ENCODE measurements at regions not wholly inside any gene's neighbourhood (a gene's known extent, or its start where the extent isn't known, plus 50 kb on each side); places are given as distances from the start of the nearest gene placed in this dataset.

GRCh38 chr6:47138046-47138445 lies 95.9 kb upstream of the ADGRF1 start:
- WGBS: 82% methylated on average over 6 of the region's 6 CpGs
- Histone ChIP-seq H4K91ac (ENCODE audit: low read length) (peak overlapping the region; percentile 62), H2AFZ (ENCODE audit: low read depth, low read length) (no peak overlapping the region), H3K4me1 (ENCODE audit: control insufficient read depth, insufficient read depth, low read depth, low read length) (peaks cover 2% of the 10 kb centered on the region), H3K27me3 (ENCODE audit: control insufficient read depth in 1 of 2, insufficient read depth in 1 of 2, low read length in 2 of 2) (no peaks in the 10 kb centered on the region), H2BK120ac (ENCODE audit: low read depth, low read length) (no peak overlapping the region), H2BK12ac (ENCODE audit: low read length in 2 of 2) (peak overlapping the region; percentile 72 to 93), H3K79me1 (replicated peaks; ENCODE audit: low read length, poor library complexity, severe bottlenecking) (no peaks in the 10 kb centered on the region), H3K27ac (ENCODE audit: low read length, poor library complexity, severe bottlenecking) (no peak overlapping the region), H2AK5ac (ENCODE audit: low read length, severe bottlenecking) (no peak overlapping the region), H2BK15ac (ENCODE audit: low read depth, poor library complexity, severe bottlenecking) (no peak overlapping the region), H3K36me3 (ENCODE audit: control insufficient read depth in 1 of 2, insufficient read depth in 2 of 2, low read depth in 1 of 2, low read length in 2 of 2) (no peaks in the 10 kb centered on the region), H3K4ac (ENCODE audit: low read depth in 1 of 2, low read length in 2 of 2) (no peak overlapping the region), H3K9me3 (ENCODE audit: control insufficient read depth, low read length) (no peaks in the 10 kb centered on the region), H4K8ac (ENCODE audit: low read length) (no peak overlapping the region), H3K23ac (ENCODE audit: low read length in 2 of 2) (no peak overlapping the region), H3K4me2 (ENCODE audit: low read length, poor library complexity, severe bottlenecking) (no peak overlapping the region), H3K14ac (ENCODE audit: low read length in 2 of 2) (no peak overlapping the region), H3K4me3 (ENCODE audit: insufficient read depth in 1 of 2, low read depth in 1 of 2, low read length in 2 of 2) (no peak overlapping the region), H3K9ac (ENCODE audit: low read length) (no peak overlapping the region), H3K18ac (ENCODE audit: low read depth in 1 of 2, low read length in 2 of 2) (peak overlapping the region; percentile 44 to 55), H2BK5ac (ENCODE audit: low read depth, low read length, poor library complexity, severe bottlenecking) (no peak overlapping the region)
- DNase-seq: no peak

- H3K9ac ChIP-seq (ENCODE audit: low read length): no peak overlapping the region
- no peaks in the 10 kb centered on the region for H3K36me3 ChIP-seq (ENCODE audit: control insufficient read depth in 1 of 2, insufficient read depth in 2 of 2, low read depth in 1 of 2, low read length in 2 of 2)
- DNase-seq: no peak
- no peak overlapping the region for H3K27ac ChIP-seq (ENCODE audit: low read length, poor library complexity, severe bottlenecking)
- peaks cover 2% of the 10 kb centered on the region for H3K4me1 ChIP-seq (ENCODE audit: control insufficient read depth, insufficient read depth, low read depth, low read length)
- H3K4ac ChIP-seq (ENCODE audit: low read depth in 1 of 2, low read length in 2 of 2): no peak overlapping the region
- no peak overlapping the region for H2BK15ac ChIP-seq (ENCODE audit: low read depth, poor library complexity, severe bottlenecking)
- no peak overlapping the region for H3K14ac ChIP-seq (ENCODE audit: low read length in 2 of 2)
- H2BK12ac ChIP-seq (ENCODE audit: low read length in 2 of 2): no peak overlapping the region
- no peak overlapping the region for H3K18ac ChIP-seq (ENCODE audit: low read depth in 1 of 2, low read length in 2 of 2)
- H3K4me3 ChIP-seq (ENCODE audit: insufficient read depth in 1 of 2, low read depth in 1 of 2, low read length in 2 of 2): no peak overlapping the region
- no peak overlapping the region for H3K23ac ChIP-seq (ENCODE audit: low read length in 2 of 2)
- no peak overlapping the region for H2BK5ac ChIP-seq (ENCODE audit: low read depth, low read length, poor library complexity, severe bottlenecking)
- H4K91ac ChIP-seq (ENCODE audit: low read length): no peak overlapping the region
- no peak overlapping the region for H2BK120ac ChIP-seq (ENCODE audit: low read depth, low read length)
- no peak overlapping the region for H2AK5ac ChIP-seq (ENCODE audit: low read length, severe bottlenecking)
- no peaks in the 10 kb centered on the region for H3K27me3 ChIP-seq (ENCODE audit: control insufficient read depth in 1 of 2, insufficient read depth in 1 of 2, low read length in 2 of 2)
- H3K4me2 ChIP-seq (ENCODE audit: low read length, poor library complexity, severe bottlenecking): no peak overlapping the region
- no peaks in the 10 kb centered on the region for H3K79me1 ChIP-seq (replicated peaks; ENCODE audit: low read length, poor library complexity, severe bottlenecking)
- no peak overlapping the region for H2AFZ ChIP-seq (ENCODE audit: low read depth, low read length)
- H4K8ac ChIP-seq (ENCODE audit: low read length): no peak overlapping the region
- H3K9me3 ChIP-seq (ENCODE audit: control insufficient read depth, low read length): no peaks in the 10 kb centered on the region
These were observed 94.9 kb upstream of the ADGRF1 start for GRCh38 chr6:47137073-47137472.

GRCh38 chr6:47135772-47136171 lies 93.6 kb upstream of the ADGRF1 start:
- no peak overlapping the region for H3K18ac ChIP-seq (ENCODE audit: low read depth in 1 of 2, low read length in 2 of 2)
- H3K36me3 ChIP-seq (ENCODE audit: control insufficient read depth in 1 of 2, insufficient read depth in 2 of 2, low read depth in 1 of 2, low read length in 2 of 2): no peaks in the 10 kb centered on the region
- peak overlapping the region; percentile 8 for H3K27ac ChIP-seq (ENCODE audit: low read length, poor library complexity, severe bottlenecking)
- no peak overlapping the region for H2BK12ac ChIP-seq (ENCODE audit: low read length in 2 of 2)
- H2AFZ ChIP-seq (ENCODE audit: low read depth, low read length): no peak overlapping the region
- H2AK5ac ChIP-seq (ENCODE audit: low read length, severe bottlenecking): no peak overlapping the region
- H4K91ac ChIP-seq (ENCODE audit: low read length): no peak overlapping the region
- H2BK5ac ChIP-seq (ENCODE audit: low read depth, low read length, poor library complexity, severe bottlenecking): no peak overlapping the region
- H2BK15ac ChIP-seq (ENCODE audit: low read depth, poor library complexity, severe bottlenecking): no peak overlapping the region
- H3K14ac ChIP-seq (ENCODE audit: low read length in 2 of 2): no peak overlapping the region
- H3K9me3 ChIP-seq (ENCODE audit: control insufficient read depth, low read length): no peaks in the 10 kb centered on the region
- no peak overlapping the region for H2BK120ac ChIP-seq (ENCODE audit: low read depth, low read length)
- no peak overlapping the region for H3K4me2 ChIP-seq (ENCODE audit: low read length, poor library complexity, severe bottlenecking)
- no peaks in the 10 kb centered on the region for H3K27me3 ChIP-seq (ENCODE audit: control insufficient read depth in 1 of 2, insufficient read depth in 1 of 2, low read length in 2 of 2)
- H3K9ac ChIP-seq (ENCODE audit: low read length): peak overlapping the region; percentile 72
- no peak overlapping the region for H4K8ac ChIP-seq (ENCODE audit: low read length)
- no peak overlapping the region for H3K23ac ChIP-seq (ENCODE audit: low read length in 2 of 2)
- WGBS: 17% methylated on average over 3 of the region's 3 CpGs
- peak; percentile 87 for DNase-seq
- no peak overlapping the region for H3K4ac ChIP-seq (ENCODE audit: low read depth in 1 of 2, low read length in 2 of 2)
- no peak overlapping the region for H3K4me3 ChIP-seq (ENCODE audit: insufficient read depth in 1 of 2, low read depth in 1 of 2, low read length in 2 of 2)
- no peaks in the 10 kb centered on the region for H3K79me1 ChIP-seq (replicated peaks; ENCODE audit: low read length, poor library complexity, severe bottlenecking)
- peaks cover 2% of the 10 kb centered on the region for H3K4me1 ChIP-seq (ENCODE audit: control insufficient read depth, insufficient read depth, low read depth, low read length)

- H2AK5ac ChIP-seq (ENCODE audit: low read length, severe bottlenecking): no peak overlapping the region
- peaks cover 2% of the 10 kb centered on the region for H3K4me1 ChIP-seq (ENCODE audit: control insufficient read depth, insufficient read depth, low read depth, low read length)
- no peak overlapping the region for H3K4ac ChIP-seq (ENCODE audit: low read depth in 1 of 2, low read length in 2 of 2)
- no peak overlapping the region for H2BK15ac ChIP-seq (ENCODE audit: low read depth, poor library complexity, severe bottlenecking)
- no peaks in the 10 kb centered on the region for H3K27me3 ChIP-seq (ENCODE audit: control insufficient read depth in 1 of 2, insufficient read depth in 1 of 2, low read length in 2 of 2)
- H3K79me1 ChIP-seq (replicated peaks; ENCODE audit: low read length, poor library complexity, severe bottlenecking): no peaks in the 10 kb centered on the region
- H3K9ac ChIP-seq (ENCODE audit: low read length): peak overlapping the region; percentile 72
- no peak overlapping the region for H2BK120ac ChIP-seq (ENCODE audit: low read depth, low read length)
- peak overlapping the region in 1 of 2 experiments; percentile 44 for H3K18ac ChIP-seq (ENCODE audit: low read depth in 1 of 2, low read length in 2 of 2)
- H2BK12ac ChIP-seq (ENCODE audit: low read length in 2 of 2): peak overlapping the region in 1 of 2 experiments; percentile 10
- no peak overlapping the region for H4K91ac ChIP-seq (ENCODE audit: low read length)
- peak overlapping the region; percentile 76 for H3K27ac ChIP-seq (ENCODE audit: low read length, poor library complexity, severe bottlenecking)
- no peak overlapping the region for H3K14ac ChIP-seq (ENCODE audit: low read length in 2 of 2)
- DNase-seq: peak; percentile 96
- H3K36me3 ChIP-seq (ENCODE audit: control insufficient read depth in 1 of 2, insufficient read depth in 2 of 2, low read depth in 1 of 2, low read length in 2 of 2): no peaks in the 10 kb centered on the region
- no peak overlapping the region for H2AFZ ChIP-seq (ENCODE audit: low read depth, low read length)
- H3K4me3 ChIP-seq (ENCODE audit: insufficient read depth in 1 of 2, low read depth in 1 of 2, low read length in 2 of 2): no peak overlapping the region
- H3K9me3 ChIP-seq (ENCODE audit: control insufficient read depth, low read length): no peaks in the 10 kb centered on the region
- no peak overlapping the region for H4K8ac ChIP-seq (ENCODE audit: low read length)
- H3K4me2 ChIP-seq (ENCODE audit: low read length, poor library complexity, severe bottlenecking): peak overlapping the region; percentile 26
- H2BK5ac ChIP-seq (ENCODE audit: low read depth, low read length, poor library complexity, severe bottlenecking): peak overlapping the region; percentile 2
- 3% methylated on average over 6 of the region's 6 CpGs for WGBS
- H3K23ac ChIP-seq (ENCODE audit: low read length in 2 of 2): no peak overlapping the region
These were observed 92.5 kb upstream of the ADGRF1 start for GRCh38 chr6:47134476-47135189.
